ENCODE measurements at regions not wholly inside any gene's neighbourhood (a gene's known extent, or its start where the extent isn't known, plus 50 kb on each side); places are given as distances from the start of the nearest gene placed in this dataset.

- Histone ChIP-seq H3K4me1 (peaks cover 6 to 15% (median 8%) of the 10 kb centered on the region in 10 experiments; a peak in 14 of 20 replicates), H3K4me2 (no peak overlapping the region), H3K9ac (no peak overlapping the region), H3K27me3 (no peaks in the 10 kb centered on the region), H3K36me3 (no peaks in the 10 kb centered on the region), H4K20me1 (no peaks in the 10 kb centered on the region), H3K4me3 (no peak overlapping the region), H3K27ac (no peak overlapping the region), H3K9me3 (replicated peaks in 1 of 11) (no peaks in the 10 kb centered on the region)
- TF ChIP-seq Cebpa-rat (IDR thresholded peaks at IDR 0.05), result no peak
Observed at GRCh38 chr1:83763361-83764095, 235.4 kb downstream of the TTLL7 start.

GRCh38 chr1:83762416-83762815 lies 236.5 kb downstream of the TTLL7 start:
- H3K36me3 ChIP-seq, result no peaks in the 10 kb centered on the region
- H3K27ac ChIP-seq, result no peak overlapping the region
- H3K4me1 ChIP-seq, result peaks cover 6 to 15% (median 8%) of the 10 kb centered on the region in 10 experiments; a peak in 14 of 20 replicates
- no peaks in the 10 kb centered on the region for H3K9me3 ChIP-seq (replicated peaks in 1 of 11)
- no peak overlapping the region for H3K9ac ChIP-seq
- H3K4me3 ChIP-seq, result no peak overlapping the region
- H3K4me2 ChIP-seq, result no peak overlapping the region
- TF ChIP-seq Cebpa-rat (IDR thresholded peaks at IDR 0.05), result no peak
- H4K20me1 ChIP-seq, result no peaks in the 10 kb centered on the region
- H3K27me3 ChIP-seq, result no peaks in the 10 kb centered on the region

GRCh38 chr1:83762039-83762365 lies 236.9 kb downstream of the TTLL7 start:
- no peaks in the 10 kb centered on the region for H3K9me3 ChIP-seq (replicated peaks in 1 of 11)
- H3K4me1 ChIP-seq, result peaks cover 6 to 15% (median 8%) of the 10 kb centered on the region in 10 experiments; a peak in 14 of 20 replicates
- no peak for TF ChIP-seq Cebpa-rat (IDR thresholded peaks at IDR 0.05)
- H3K4me2 ChIP-seq, result peak overlapping the region in 1 of 11 experiments; percentile 29; a peak in 1 of 22 replicates
- no peaks in the 10 kb centered on the region for H3K27me3 ChIP-seq
- H3K4me3 ChIP-seq, result no peak overlapping the region
- no peak overlapping the region for H3K27ac ChIP-seq
- no peaks in the 10 kb centered on the region for H4K20me1 ChIP-seq
- H3K9ac ChIP-seq, result no peak overlapping the region
- no peaks in the 10 kb centered on the region for H3K36me3 ChIP-seq

- peak overlapping the region in 10 of 11 experiments; percentile 6 to 81 (median 37); a peak in 17 of 22 replicates for H3K4me2 ChIP-seq
- no peaks in the 10 kb centered on the region for H3K27me3 ChIP-seq
- H4K20me1 ChIP-seq, result no peaks in the 10 kb centered on the region
- H3K9ac ChIP-seq, result no peak overlapping the region
- H3K27ac ChIP-seq, result no peak overlapping the region
- H3K9me3 ChIP-seq (replicated peaks in 1 of 11), result no peaks in the 10 kb centered on the region
- H3K4me1 ChIP-seq, result peaks cover 6 to 15% (median 8%) of the 10 kb centered on the region in 10 experiments; a peak in 14 of 20 replicates
- no peak overlapping the region for H3K4me3 ChIP-seq
- no peak for TF ChIP-seq Cebpa-rat (IDR thresholded peaks at IDR 0.05)
- H3K36me3 ChIP-seq, result no peaks in the 10 kb centered on the region
Observed at GRCh38 chr1:83761167-83762038, 237.5 kb downstream of the TTLL7 start.

GRCh38 chr1:83760226-83761021 lies 238.5 kb downstream of the TTLL7 start:
- Histone ChIP-seq H3K36me3 (no peaks in the 10 kb centered on the region), H3K9ac (no peak overlapping the region), H3K4me1 (peaks cover 6 to 15% (median 8%) of the 10 kb centered on the region in 10 experiments; a peak in 14 of 20 replicates), H3K4me2 (peak overlapping the region in 10 of 11 experiments; percentile 6 to 81 (median 37); a peak in 17 of 22 replicates), H3K4me3 (no peak overlapping the region), H3K9me3 (replicated peaks in 1 of 11) (no peaks in the 10 kb centered on the region), H3K27ac (no peak overlapping the region), H3K27me3 (no peaks in the 10 kb centered on the region), H4K20me1 (no peaks in the 10 kb centered on the region)
- no peak for TF ChIP-seq Cebpa-rat (IDR thresholded peaks at IDR 0.05)

- Histone ChIP-seq H3K27ac (no peak overlapping the region), H3K9me3 (replicated peaks in 1 of 11) (no peaks in the 10 kb centered on the region), H3K27me3 (no peaks in the 10 kb centered on the region), H4K20me1 (no peaks in the 10 kb centered on the region), H3K4me3 (no peak overlapping the region), H3K4me2 (peak overlapping the region in 1 of 11 experiments; percentile 7; a peak in 1 of 22 replicates), H3K36me3 (no peaks in the 10 kb centered on the region), H3K9ac (no peak overlapping the region), H3K4me1 (peaks cover 6 to 15% (median 8%) of the 10 kb centered on the region in 10 experiments; a peak in 14 of 20 replicates)
- no peak for TF ChIP-seq Cebpa-rat (IDR thresholded peaks at IDR 0.05)
Observed at GRCh38 chr1:83756984-83757717, 241.8 kb downstream of the TTLL7 start.

- Histone ChIP-seq H3K4me1 (no peaks in the 10 kb centered on the region), H3K9ac (no peak overlapping the region), H3K36me3 (no peaks in the 10 kb centered on the region), H3K4me2 (no peak overlapping the region), H4K20me1 (no peaks in the 10 kb centered on the region), H3K4me3 (no peak overlapping the region), H3K27ac (no peak overlapping the region), H3K9me3 (replicated peaks in 1 of 11) (no peaks in the 10 kb centered on the region), H3K27me3 (no peaks in the 10 kb centered on the region)
- no peak for TF ChIP-seq Cebpa-rat (IDR thresholded peaks at IDR 0.05)
Observed at GRCh38 chr1:83751602-83752001, 247.3 kb downstream of the TTLL7 start.

- H3K27me3 ChIP-seq, result no peaks in the 10 kb centered on the region
- H3K4me1 ChIP-seq, result no peaks in the 10 kb centered on the region
- H3K4me3 ChIP-seq, result no peak overlapping the region
- H3K4me2 ChIP-seq, result no peak overlapping the region
- no peak overlapping the region for H3K9ac ChIP-seq
- no peaks in the 10 kb centered on the region for H3K36me3 ChIP-seq
- no peaks in the 10 kb centered on the region for H4K20me1 ChIP-seq
- H3K27ac ChIP-seq, result no peak overlapping the region
- no peaks in the 10 kb centered on the region for H3K9me3 ChIP-seq (replicated peaks in 1 of 11)
- TF ChIP-seq Cebpa-rat (IDR thresholded peaks at IDR 0.05), result no peak
Observed at GRCh38 chr1:83750201-83750600, 248.7 kb downstream of the TTLL7 start.
